MM.1S (cell line): ENCODE measurements at regions not wholly inside any gene's neighbourhood (a gene's known extent, or its start where the extent isn't known, plus 50 kb on each side); places are given as distances from the start of the nearest gene placed in this dataset.

Experiments used
- DNase-seq: peaks from one replicate; pipeline ENCODE4 v3.0.0-alpha.2; 2015
- H2AFZ ChIP-seq: fragments of 300-600 bp; sonication (generic); 2 replicates; pipeline ENCODE4 v1.6.0; 2016; ENCODE audit warnings: antibody characterized with exemption, low read length
- H3F3A ChIP-seq: fragments of 300-600 bp; sonication (generic); 2 replicates; pipeline ENCODE4 v1.6.1; 2016; ENCODE audit warnings: mild to moderate bottlenecking, antibody characterized with exemption, low read length, moderate library complexity, mixed read lengths; ENCODE audit not compliant: insufficient read depth
- H3K27ac ChIP-seq: fragments of 300-600 bp; sonication (generic); 2 replicates; pipeline ENCODE4 v1.5.1; 2016; ENCODE audit warnings: mild to moderate bottlenecking, low read length
- H3K27me3 ChIP-seq: fragments of 300-600 bp; sonication (generic); replicated peaks from 2 replicates; pipeline ENCODE4 v1.6.0; 2016; ENCODE audit warnings: low read length; ENCODE audit not compliant: insufficient read depth
- H3K36me3 ChIP-seq: fragments of 300-600 bp; sonication (generic); replicated peaks from 2 replicates; pipeline ENCODE4 v1.6.1; 2016; ENCODE audit warnings: mild to moderate bottlenecking, low read length, mixed read lengths; ENCODE audit not compliant: insufficient read depth
- H3K4me1 ChIP-seq: fragments of 300-600 bp; sonication (generic); 2 replicates; pipeline ENCODE4 v1.6.1; 2016; ENCODE audit warnings: low read length, mixed read lengths
- H3K4me2 ChIP-seq: fragments of 300-600 bp; sonication (generic); 2 replicates; pipeline ENCODE4 v1.6.0; 2016; ENCODE audit warnings: low read depth, low read length
- H3K4me3 ChIP-seq: fragments of 300-600 bp; sonication (generic); 2 replicates; pipeline ENCODE4 v1.5.1; 2016; ENCODE audit warnings: low read length, mixed read lengths
- H3K79me2 ChIP-seq: fragments of 300-600 bp; sonication (generic); 2 replicates; pipeline ENCODE4 v1.6.1; 2016; ENCODE audit warnings: mixed run types, low read length, mixed read lengths
- H3K9ac ChIP-seq: fragments of 300-600 bp; sonication (generic); 2 replicates; pipeline ENCODE4 v1.6.1; 2016; ENCODE audit warnings: low read length, mixed read lengths
- H3K9me2 ChIP-seq: fragments of 300-600 bp; sonication (generic); replicated peaks from 2 replicates; pipeline ENCODE4 v1.6.1; 2016; ENCODE audit warnings: mild to moderate bottlenecking, low read length, mixed read lengths; ENCODE audit not compliant: insufficient read depth
- H3K9me3 ChIP-seq: fragments of 300-600 bp; sonication (generic); replicated peaks from 2 replicates; pipeline ENCODE4 v1.6.1; 2016; ENCODE audit warnings: mild to moderate bottlenecking, low read length, mixed read lengths; ENCODE audit not compliant: insufficient read depth
- H4K20me1 ChIP-seq: fragments of 300-600 bp; sonication (generic); 2 replicates; pipeline ENCODE4 v1.6.1; 2016; ENCODE audit warnings: mild to moderate bottlenecking, low read length, moderate library complexity, mixed read lengths; ENCODE audit not compliant: insufficient read depth
- CTCF ChIP-seq: fragments of 300-600 bp; sonication (generic); IDR thresholded peaks from 2 replicates; pipeline ENCODE4 v1.5.1; 2016; ENCODE audit warnings: antibody characterized with exemption, low read length, mixed read lengths
- EZH2 ChIP-seq: fragments of 300-600 bp; sonication (generic); optimal IDR thresholded peaks from 2 replicates; pipeline ENCODE3; 2017; ENCODE audit warnings: low read depth, mild to moderate bottlenecking, antibody characterized with exemption, low read length, mixed read lengths
- EZH2phosphoT487 ChIP-seq: fragments of 300-600 bp; sonication (generic); IDR thresholded peaks from 2 replicates; pipeline ENCODE4 v1.6.1; 2018; ENCODE audit warnings: antibody characterized with exemption, low read length

GRCh38 chr13:29907670-29908069, 57.3 kb upstream of the UBL3 start:
- Histone ChIP-seq H3K9ac (no peak overlapping the region), H3K4me2 (no peak overlapping the region), H2AFZ (no peak overlapping the region), H3K4me3 (no peak overlapping the region), H3K9me2 (no peaks in the 10 kb centered on the region), H3K27ac (no peak overlapping the region), H3K36me3 (no peaks in the 10 kb centered on the region), H3K9me3 (no peaks in the 10 kb centered on the region), H3K79me2 (no peaks in the 10 kb centered on the region), H4K20me1 (no peaks in the 10 kb centered on the region), H3K4me1 (no peaks in the 10 kb centered on the region), H3F3A (no peaks in the 10 kb centered on the region), H3K27me3 (no peaks in the 10 kb centered on the region)
- TF ChIP-seq CTCF (no peak), EZH2phosphoT487 (no peak), EZH2 (no peak)
- DNase-seq, result no peak

GRCh38 chr13:29906432-29907011, 56.1 kb upstream of the UBL3 start:
- H4K20me1 ChIP-seq, result no peaks in the 10 kb centered on the region
- no peak overlapping the region for H3K4me3 ChIP-seq
- H3K79me2 ChIP-seq, result no peaks in the 10 kb centered on the region
- no peak overlapping the region for H3K4me2 ChIP-seq
- no peak overlapping the region for H3K9ac ChIP-seq
- no peaks in the 10 kb centered on the region for H3K36me3 ChIP-seq
- peaks cover 11% of the 10 kb centered on the region for H3K4me1 ChIP-seq
- no peak for TF ChIP-seq EZH2
- TF ChIP-seq EZH2phosphoT487, result no peak
- TF ChIP-seq CTCF, result no peak
- no peaks in the 10 kb centered on the region for H3K9me2 ChIP-seq
- DNase-seq, result no peak
- H3F3A ChIP-seq, result no peaks in the 10 kb centered on the region
- H3K27ac ChIP-seq, result no peak overlapping the region
- no peaks in the 10 kb centered on the region for H3K9me3 ChIP-seq
- no peak overlapping the region for H2AFZ ChIP-seq
- H3K27me3 ChIP-seq, result no peaks in the 10 kb centered on the region

- Histone ChIP-seq H3K9me3 (no peaks in the 10 kb centered on the region), H3K4me1 (peaks cover 12% of the 10 kb centered on the region), H3K36me3 (no peaks in the 10 kb centered on the region), H4K20me1 (no peaks in the 10 kb centered on the region), H3K9ac (no peak overlapping the region), H2AFZ (no peak overlapping the region), H3K27me3 (no peaks in the 10 kb centered on the region), H3K4me2 (no peak overlapping the region), H3K9me2 (no peaks in the 10 kb centered on the region), H3K4me3 (no peak overlapping the region), H3K27ac (no peak overlapping the region), H3K79me2 (no peaks in the 10 kb centered on the region), H3F3A (no peaks in the 10 kb centered on the region)
- DNase-seq, result no peak
- TF ChIP-seq EZH2 (no peak), EZH2phosphoT487 (no peak), CTCF (no peak)
These were observed 55.4 kb upstream of the UBL3 start for GRCh38 chr13:29905845-29906244.
